LNCAP (cell line): ENCODE measurements at regions not wholly inside any gene's neighbourhood (a gene's known extent, or its start where the extent isn't known, plus 50 kb on each side); places are given as distances from the start of the nearest gene placed in this dataset.

Source experiments
- CTCF ChIP-seq: fragments of 450-650 bp; IDR thresholded peaks from 2 replicates; pipeline ENCODE4 v1.5.1; 2017; ENCODE audit warnings: mild to moderate bottlenecking

GRCh38 chr9:13970426-13970825, 343.5 kb downstream of the NFIB start:
- no peak for TF ChIP-seq CTCF

GRCh38 chr9:13970018-13970417, 343.9 kb downstream of the NFIB start:
- no peak for TF ChIP-seq CTCF

- TF ChIP-seq CTCF = no peak
Observed at GRCh38 chr9:13967438-13967837, 346.5 kb downstream of the NFIB start.

- no peak for TF ChIP-seq CTCF
Observed at GRCh38 chr9:13967011-13967410, 346.9 kb downstream of the NFIB start.

GRCh38 chr9:13963005-13963653, 350.8 kb downstream of the NFIB start:
- TF ChIP-seq CTCF = no peak

- TF ChIP-seq CTCF = no peak
Observed at GRCh38 chr9:13962006-13962405, 351.9 kb downstream of the NFIB start.

- no peak for TF ChIP-seq CTCF
Observed at GRCh38 chr9:13960011-13960765, 353.8 kb downstream of the NFIB start.
